ENCODE measurements at regions not wholly inside any gene's neighbourhood (a gene's known extent, or its start where the extent isn't known, plus 50 kb on each side); places are given as distances from the start of the nearest gene placed in this dataset.

DNA sequence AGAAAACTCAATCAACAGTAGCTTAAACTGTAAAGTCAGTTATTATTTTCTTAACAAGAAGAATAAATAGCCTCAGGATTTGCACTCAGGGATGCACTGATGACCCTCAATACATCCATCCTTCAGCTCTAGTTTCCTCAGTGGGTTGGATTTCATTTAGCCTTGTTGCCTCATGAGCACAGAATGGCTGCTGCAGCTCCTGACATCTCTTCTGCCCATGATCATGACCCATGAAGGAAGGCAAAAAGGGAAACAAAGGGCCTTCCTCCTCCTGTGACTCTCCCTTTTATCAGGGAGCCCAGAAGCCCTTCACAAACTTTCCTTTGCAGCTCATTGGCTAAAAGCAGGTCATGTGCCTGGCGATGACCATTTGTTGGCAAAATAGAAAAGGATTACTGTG, 51.2 kb upstream of the KCNG1 start:
- Histone ChIP-seq H3K9me1 (ENCODE audit: insufficient read depth, low read length) (no peaks in the 10 kb centered on the region), H4K20me1 (ENCODE audit: insufficient read depth, low read length) (no peaks in the 10 kb centered on the region), H3K4me2 (ENCODE audit: low read depth, low read length) (no peak overlapping the region), H3K27ac (ENCODE audit: insufficient read depth, low read length) (no peak overlapping the region), H2BK15ac (ENCODE audit: low read depth, low read length) (no peak overlapping the region), H4K5ac (ENCODE audit: low read depth, low read length) (no peak overlapping the region), H3K9ac (ENCODE audit: low read depth, low read length) (no peak overlapping the region), H2BK5ac (ENCODE audit: low read depth, low read length, poor library complexity, severe bottlenecking) (no peak overlapping the region), H3K56ac (ENCODE audit: extremely low read depth, insufficient read depth, low read length) (no peak overlapping the region), H3K4me1 (ENCODE audit: control insufficient read depth, insufficient read depth, low read length) (no peaks in the 10 kb centered on the region), H3K4ac (ENCODE audit: low read depth, low read length) (no peak overlapping the region), H3K18ac (ENCODE audit: low read depth, low read length) (no peak overlapping the region), H4K91ac (ENCODE audit: insufficient read depth, low read depth, low read length) (no peak overlapping the region), H3K4me3 (ENCODE audit: insufficient read depth, low read depth, low read length) (no peak overlapping the region), H2AFZ (replicated peaks; ENCODE audit: low read length, poor library complexity) (no peak overlapping the region), H3K9me3 (ENCODE audit: control insufficient read depth, insufficient read depth, low read length) (peaks cover 4% of the 10 kb centered on the region), H2BK120ac (ENCODE audit: low read depth, low read length) (no peak overlapping the region), H2AK5ac (ENCODE audit: low read depth, low read length) (no peak overlapping the region), H2AK9ac (replicated peaks; ENCODE audit: low read depth, low read length, poor library complexity) (no peak overlapping the region), H3K14ac (replicated peaks; ENCODE audit: low read depth, low read length) (no peak overlapping the region), H3K27me3 (ENCODE audit: control insufficient read depth, insufficient read depth, low read length) (peaks cover 72% of the 10 kb centered on the region), H3K23ac (ENCODE audit: low read depth, low read length) (no peak overlapping the region), H2BK20ac (ENCODE audit: low read depth, low read length) (no peak overlapping the region), H4K8ac (ENCODE audit: low read depth in 2 of 2, low read length in 2 of 2) (no peak overlapping the region), H3K79me1 (ENCODE audit: low read depth in 1 of 2, low read length in 2 of 2) (no peaks in the 10 kb centered on the region), H3K36me3 (ENCODE audit: control insufficient read depth, insufficient read depth, low read length) (no peaks in the 10 kb centered on the region)
- in situ Hi-C loops (cut with MboI; ENCODE audit: low sequenced_read_pairs) = no loop called here
- ATAC-seq (ENCODE audit: low read depth) (no peak), DNase-seq (no peak)
- intact Hi-C loops (cut with micrococcal nuclease) = no loop called here
- no peak for TF ChIP-seq MAFK (IDR thresholded peaks at IDR 0.05; ENCODE audit: low read depth, low read length)
- POLR2A ChIA-PET (ENCODE audit: unreplicated experiment) = no interaction called here
- BruUV-seq (replicated peaks) = no TSS peak
- WGBS, 2 experiments (ENCODE audit: extremely low coverage in 2 of 2, insufficient read length in 1 of 2) = no CpG with 5 or more reads among the region's 1 CpG
- CTCF ChIA-PET = no interaction called here
- dilution Hi-C loops (cut with HindIII; ENCODE audit: low sequenced_read_pairs, unreplicated experiment) = no loop called here

All from IMR-90 (cell line).